HEK293T (cell line): ENCODE measurements at regions not wholly inside any gene's neighbourhood (a gene's known extent, or its start where the extent isn't known, plus 50 kb on each side); places are given as distances from the start of the nearest gene placed in this dataset.

Source experiments
- CTCF ChIA-PET: fragments of 350-600 bp; formaldehyde crosslinking; extraction: SDS; loops from one replicate; lab custom pipeline; 2021; ENCODE audit warnings: antibody characterized with exemption, inconsistent platforms; lab: Yijun Ruan, JAX
- POLR2A ChIA-PET: fragments of 350-600 bp; formaldehyde crosslinking; extraction: SDS; loops from one replicate; lab custom pipeline; 2020; ENCODE audit warnings: antibody characterized with exemption, inconsistent platforms; lab: Yijun Ruan, JAX
- DNase-seq: peaks from one replicate; pipeline ENCODE4 v3.0.0; 2012; ENCODE audit warnings: mixed read lengths; ENCODE audit errors: extremely low spot score
- ARNT ChIP-seq: fragments of 450-650 bp; IDR thresholded peaks from 2 replicates; pipeline ENCODE4 v1.6.1; 2017; ENCODE audit warnings: mild to moderate bottlenecking
- BHLHE40 ChIP-seq: fragments of 450-650 bp; IDR thresholded peaks from 2 replicates; pipeline ENCODE4 v1.6.1; 2016; ENCODE audit warnings: mild to moderate bottlenecking, moderate library complexity, borderline replicate concordance
- CTBP1 ChIP-seq: fragments of 450-650 bp; IDR thresholded peaks from 2 replicates; pipeline ENCODE4 v1.6.1; 2016; ENCODE audit warnings: borderline replicate concordance
- ELF4 ChIP-seq: fragments of 450-650 bp; IDR thresholded peaks from 2 replicates; pipeline ENCODE4 v1.6.1; 2017; ENCODE audit warnings: antibody characterized with exemption
- FOXA1 ChIP-seq: fragments of 450-650 bp; IDR thresholded peaks from 2 replicates; pipeline ENCODE4 v1.6.1; 2016; ENCODE audit warnings: mild to moderate bottlenecking
- FOXK2 ChIP-seq: fragments of 450-650 bp; IDR thresholded peaks from 2 replicates; pipeline ENCODE4 v1.6.1; 2016; ENCODE audit warnings: mild to moderate bottlenecking
- FOXM1 ChIP-seq: fragments of 450-650 bp; IDR thresholded peaks from 2 replicates; pipeline ENCODE4 v1.6.1; 2017; ENCODE audit warnings: mild to moderate bottlenecking, borderline replicate concordance
- HDGF ChIP-seq: fragments of 450-650 bp; IDR thresholded peaks from 2 replicates; pipeline ENCODE4 v1.6.1; 2017; ENCODE audit warnings: antibody characterized with exemption, borderline replicate concordance
- L3MBTL2 ChIP-seq: fragments of 450-650 bp; conservative IDR thresholded peaks from 2 replicates; pipeline ENCODE4 v1.6.1; 2016; ENCODE audit warnings: mild to moderate bottlenecking
- LEF1 ChIP-seq: fragments of 450-650 bp; IDR thresholded peaks from 2 replicates; pipeline ENCODE4 v1.6.1; 2017; ENCODE audit warnings: mild to moderate bottlenecking, borderline replicate concordance
- NFRKB ChIP-seq: fragments of 450-650 bp; IDR thresholded peaks from 2 replicates; pipeline ENCODE4 v1.6.1; 2016; ENCODE audit warnings: mild to moderate bottlenecking, moderate library complexity
- PKNOX1 ChIP-seq: fragments of 450-650 bp; IDR thresholded peaks from 2 replicates; pipeline ENCODE4 v1.6.1; 2016
- SP1 ChIP-seq: fragments of 450-650 bp; IDR thresholded peaks from 2 replicates; pipeline ENCODE4 v1.6.1; 2017
- SUZ12 ChIP-seq: fragments of 450-650 bp; IDR thresholded peaks from 2 replicates; pipeline ENCODE4 v1.6.1; 2016; ENCODE audit warnings: mild to moderate bottlenecking
- TARDBP ChIP-seq: fragments of 450-650 bp; IDR thresholded peaks from 2 replicates; pipeline ENCODE4 v1.6.1; 2016
- ZNF384 ChIP-seq: fragments of 450-650 bp; IDR thresholded peaks from 2 replicates; pipeline ENCODE4 v1.6.1; 2016

GRCh38 chr1:95926331-95926730, 692.3 kb downstream of the RWDD3 start:
- DNase-seq, result no peak
- POLR2A ChIA-PET, result no interaction called here
- TF ChIP-seq LEF1 (no peak), ZNF384 (no peak), BHLHE40 (no peak), FOXK2 (no peak), ARNT (no peak), TARDBP (no peak), L3MBTL2 (no peak), FOXM1 (no peak), SP1 (no peak), HDGF (no peak)
- CTCF ChIA-PET, result no interaction called here

DNA sequence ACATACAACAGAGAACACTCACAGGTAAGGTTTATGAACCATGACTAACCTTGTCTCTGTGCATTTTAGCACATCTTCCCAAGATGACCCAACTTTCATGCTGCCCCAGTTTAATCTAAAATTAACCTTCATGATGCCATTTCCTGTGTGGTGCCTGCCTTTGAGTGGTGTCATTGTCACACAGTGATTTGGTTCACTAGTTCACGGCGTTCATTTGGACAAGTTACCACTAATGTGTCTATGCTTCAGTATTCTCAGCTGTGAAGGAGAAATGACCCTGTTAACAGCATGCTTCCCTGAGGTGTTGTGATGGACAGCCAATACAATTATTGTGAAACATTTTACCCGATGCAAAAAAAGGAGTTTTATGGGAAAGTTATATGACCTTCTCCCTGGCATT, 693.1 kb downstream of the RWDD3 start:
- ChIA-PET CTCF (no interaction called here), POLR2A (no interaction called here)
- no peak for TF ChIP-seq ARNT
- DNase-seq, result no peak

DNA sequence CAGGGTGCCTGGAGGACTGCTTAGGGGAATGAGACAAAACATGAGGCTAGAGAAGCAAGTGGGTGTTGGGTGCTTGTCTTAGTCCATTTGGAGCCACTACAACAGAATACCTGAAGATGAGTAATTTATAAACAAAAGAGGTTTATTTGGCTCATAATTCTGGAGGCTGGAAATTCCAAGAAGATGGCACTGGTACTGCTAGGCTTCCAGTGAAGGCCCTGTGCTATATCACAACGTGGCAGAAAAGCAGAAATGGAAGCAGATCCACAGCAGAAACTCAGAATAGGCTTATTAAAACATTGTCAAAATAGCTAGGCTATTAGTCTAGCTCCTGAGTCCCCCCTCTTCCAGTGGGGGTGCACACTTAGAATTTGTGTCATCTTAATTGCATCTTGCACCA, 701.7 kb downstream of the RWDD3 start:
- ChIA-PET POLR2A (no interaction called here), CTCF (no interaction called here)
- TF ChIP-seq HDGF (no peak), SUZ12 (no peak), L3MBTL2 (no peak), TARDBP (no peak), NFRKB (no peak), ELF4 (no peak), LEF1 (no peak), ZNF384 (no peak), CTBP1 (no peak), FOXK2 (no peak), FOXM1 (no peak), FOXA1 (no peak), BHLHE40 (no peak), PKNOX1 (no peak), SP1 (no peak), ARNT (no peak)
- DNase-seq, result no peak

DNA sequence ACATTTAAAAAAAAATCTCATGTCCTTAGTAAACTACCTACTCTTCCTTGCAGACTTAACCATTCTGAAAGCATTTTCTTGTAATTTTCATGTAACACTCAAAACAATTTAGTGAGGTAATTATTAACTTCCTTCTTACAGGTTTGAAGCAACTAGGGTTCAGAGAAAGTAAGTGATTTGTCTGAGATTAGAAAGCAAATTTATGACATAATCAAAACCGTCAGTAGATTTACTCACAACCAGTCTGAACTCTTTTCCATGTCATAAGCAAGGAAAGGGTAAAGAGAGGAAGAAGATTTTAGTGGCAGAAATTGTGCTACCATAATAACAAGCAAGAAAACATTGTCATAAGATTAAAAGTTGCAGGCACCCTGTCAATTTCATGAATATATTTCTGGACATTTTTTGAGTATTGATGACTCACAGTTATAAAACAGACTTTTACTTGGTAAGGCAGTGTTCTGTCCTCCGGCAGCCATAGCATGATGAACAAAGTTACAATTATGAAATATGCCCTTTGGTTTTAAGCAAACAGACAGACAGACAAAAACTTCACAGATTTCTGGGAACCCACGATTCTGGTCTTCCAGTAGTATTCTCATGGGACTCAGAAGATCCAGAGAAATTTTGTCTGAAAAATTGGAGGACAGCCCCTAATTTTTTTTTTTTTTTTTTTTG, 707.2 kb downstream of the RWDD3 start:
- TF ChIP-seq SP1 (no peak), NFRKB (no peak), SUZ12 (no peak), ELF4 (no peak), PKNOX1 (no peak), LEF1 (no peak), HDGF (no peak), FOXM1 (no peak), BHLHE40 (no peak), FOXK2 (no peak)
- CTCF ChIA-PET, result no interaction called here
- DNase-seq, result no peak
- POLR2A ChIA-PET, result no interaction called here

GRCh38 chr1:95948023-95948422, 714.0 kb downstream of the RWDD3 start:
- DNase-seq, result no peak
- ChIA-PET CTCF (no interaction called here), POLR2A (no interaction called here)
- TF ChIP-seq TARDBP (no peak), NFRKB (no peak), HDGF (no peak), CTBP1 (no peak), FOXK2 (no peak), ZNF384 (no peak), BHLHE40 (no peak), L3MBTL2 (no peak), FOXM1 (no peak), PKNOX1 (no peak)

GRCh38 chr1:95951371-95952102, 717.5 kb downstream of the RWDD3 start:
- DNase-seq, result no peak
- TF ChIP-seq ELF4 (no peak), LEF1 (no peak), PKNOX1 (no peak)
- CTCF ChIA-PET, result interaction anchor here (1.5 kb wide), 1 partner anchor 285 kb away, joined by 5 read pairs; no protein-coding TSS in a partner anchor
- POLR2A ChIA-PET, result no interaction called here
